GM19452 (cell line): ENCODE measurements at regions not wholly inside any gene's neighbourhood (a gene's known extent, or its start where the extent isn't known, plus 50 kb on each side); places are given as distances from the start of the nearest gene placed in this dataset.

Experiments
- ATAC-seq: cut with Tn5 transposase; IDR thresholded peaks from one replicate; pipeline ENCODE4 v1.9.1; 2021; ENCODE audit not compliant: unreplicated experiment

GRCh38 chr18:25875551-25876240 lies 214.7 kb downstream of the SS18 start:
- no peak for ATAC-seq

GRCh38 chr18:25873833-25874232 lies 216.6 kb downstream of the SS18 start:
- ATAC-seq, result no peak

- no peak for ATAC-seq
Observed at GRCh38 chr18:25866331-25866730, 224.1 kb downstream of the SS18 start.

- no peak for ATAC-seq
Observed at GRCh38 chr18:25862881-25863600, 227.4 kb downstream of the SS18 start.

- ATAC-seq, result no peak
Observed at GRCh38 chr18:25853691-25854433, 236.6 kb downstream of the SS18 start.

GRCh38 chr18:25843791-25844190 lies 246.6 kb downstream of the SS18 start:
- ATAC-seq, result no peak

- ATAC-seq, result no peak
Observed at GRCh38 chr18:25842665-25843064, 247.7 kb downstream of the SS18 start.

GRCh38 chr18:25834061-25834460 lies 256.4 kb downstream of the SS18 start:
- ATAC-seq, result no peak

- no peak for ATAC-seq
Observed at GRCh38 chr18:25832001-25832604, 258.3 kb downstream of the SS18 start.

- ATAC-seq, result no peak
Observed at GRCh38 chr18:25831301-25831701, 259.1 kb downstream of the SS18 start.

- no peak for ATAC-seq
Observed at GRCh38 chr18:25830787-25831186, 259.6 kb downstream of the SS18 start.

- ATAC-seq, result no peak
Observed at GRCh38 chr18:25827961-25828561, 262.4 kb downstream of the SS18 start.

GRCh38 chr18:25827228-25827627 lies 263.2 kb downstream of the SS18 start:
- no peak for ATAC-seq

- ATAC-seq, result no peak
Observed at GRCh38 chr18:25826823-25827222, 263.6 kb downstream of the SS18 start.

GRCh38 chr18:25825979-25826776 lies 264.2 kb downstream of the SS18 start:
- no peak for ATAC-seq

- ATAC-seq, result no peak
Observed at GRCh38 chr18:25825056-25825455, 265.4 kb downstream of the SS18 start.

GRCh38 chr18:25819746-25820363 lies 270.6 kb downstream of the SS18 start:
- ATAC-seq, result no peak

GRCh38 chr18:25818505-25818904 lies 271.9 kb downstream of the SS18 start:
- no peak for ATAC-seq

GRCh38 chr18:25817546-25818237 lies 272.7 kb downstream of the SS18 start:
- ATAC-seq, result no peak
